GM18909 (cell line): ENCODE measurements at regions not wholly inside any gene's neighbourhood (a gene's known extent, or its start where the extent isn't known, plus 50 kb on each side); places are given as distances from the start of the nearest gene placed in this dataset.

Experiments used
- ATAC-seq: cut with Tn5 transposase; IDR thresholded peaks from one replicate; pipeline ENCODE4 v1.9.1; 2021; ENCODE audit warnings: mild to moderate bottlenecking; ENCODE audit not compliant: unreplicated experiment, poor library complexity

- ATAC-seq: no peak
Measured at GRCh38 chr4:32400870-32401269, 1680.7 kb downstream of the PCDH7 start.

DNA sequence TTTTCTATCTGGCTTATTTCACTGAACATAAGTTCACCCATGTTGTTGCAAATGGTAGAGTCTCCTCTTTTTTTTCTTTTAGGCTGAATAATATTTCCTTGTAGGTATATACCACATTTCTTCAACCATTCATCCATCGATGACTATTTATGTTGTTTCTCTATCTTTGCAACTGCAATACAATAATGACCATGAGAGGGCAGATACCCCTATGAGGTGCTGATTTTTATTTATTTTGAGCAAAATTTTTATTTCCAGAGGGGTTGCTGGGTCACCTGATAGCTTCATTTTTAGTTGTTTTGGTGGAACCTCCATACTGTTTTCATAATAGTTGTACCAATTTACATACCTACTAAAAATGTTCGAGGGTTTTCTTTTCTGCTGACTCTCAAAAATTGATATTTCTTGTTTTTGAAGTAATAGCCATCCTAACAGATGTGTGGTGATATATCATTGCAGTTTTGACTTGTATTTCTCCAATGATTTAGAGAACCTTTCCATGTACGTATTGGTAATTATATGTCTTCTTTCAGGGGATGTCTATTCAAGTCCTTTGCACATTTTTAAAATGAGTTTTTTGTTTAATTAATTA, 1697.0 kb downstream of the PCDH7 start:
- no peak for ATAC-seq

DNA sequence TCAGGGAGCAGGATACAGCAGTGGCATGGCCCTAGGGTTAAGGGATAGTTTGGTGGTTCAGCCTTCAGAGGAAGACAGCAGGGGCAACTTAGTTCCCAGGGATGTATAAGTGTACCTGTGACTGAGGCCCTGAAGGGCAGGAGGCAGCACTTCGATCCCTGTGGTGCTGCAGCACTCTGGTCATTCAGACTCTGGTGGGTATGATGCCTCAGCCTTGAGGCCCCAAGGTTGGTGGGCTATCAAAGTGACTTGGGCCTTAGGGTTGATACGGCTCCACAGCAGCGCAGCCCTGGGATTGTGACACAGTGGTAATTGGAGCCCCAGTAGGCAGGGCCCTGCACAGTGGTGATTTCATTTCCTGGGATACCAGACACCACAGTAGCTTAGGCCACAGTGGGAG, 1703.1 kb downstream of the PCDH7 start:
- ATAC-seq: no peak

GRCh38 chr4:32425243-32425642, 1705.1 kb downstream of the PCDH7 start:
- no peak for ATAC-seq

DNA sequence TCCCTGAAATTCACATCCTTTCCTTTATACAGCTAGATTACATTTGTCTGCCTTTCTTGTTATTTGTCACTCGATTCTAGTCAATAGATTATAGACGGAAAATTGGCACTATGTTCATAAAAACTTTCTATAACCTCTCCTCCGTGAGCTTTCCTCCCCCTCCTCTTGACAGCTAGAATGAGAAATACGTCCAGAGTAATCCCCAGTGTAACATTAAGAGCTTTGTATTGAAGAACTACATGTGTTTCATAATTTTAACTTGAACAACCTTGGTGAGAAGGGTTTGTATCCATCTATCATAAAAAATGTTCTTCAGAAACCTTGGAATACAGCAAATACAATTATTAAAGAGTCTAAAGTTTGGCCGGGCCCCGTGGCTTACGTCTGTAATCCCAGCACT, 1707.4 kb downstream of the PCDH7 start:
- no peak for ATAC-seq

GRCh38 chr4:32429151-32429550, 1709.0 kb downstream of the PCDH7 start:
- ATAC-seq: no peak

- ATAC-seq: no peak
Measured at GRCh38 chr4:32435308-32435707, 1715.1 kb downstream of the PCDH7 start.

GRCh38 chr4:32436816-32437215, 1716.6 kb downstream of the PCDH7 start:
- ATAC-seq: no peak

DNA sequence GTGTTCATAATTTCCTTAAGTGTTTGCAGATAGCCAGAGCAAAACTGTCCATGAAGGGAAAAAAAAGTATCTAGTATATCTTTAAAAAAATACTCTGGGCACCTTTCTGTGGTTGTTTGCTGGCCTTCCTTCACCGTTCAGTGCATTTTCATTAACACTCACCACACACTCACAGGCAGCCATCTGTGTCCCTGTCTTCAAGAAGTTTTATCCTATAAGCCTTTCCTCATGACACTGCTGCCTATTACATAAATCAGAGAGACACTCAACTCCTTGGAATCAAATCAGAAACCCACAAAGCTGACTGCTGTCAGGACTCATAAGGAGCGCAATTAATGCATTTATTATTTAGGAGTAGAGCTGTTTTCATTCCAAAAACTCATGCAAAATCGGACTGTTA, 1720.2 kb downstream of the PCDH7 start:
- ATAC-seq: no peak

- ATAC-seq: no peak
Measured at GRCh38 chr4:32454482-32454881, 1734.3 kb downstream of the PCDH7 start.

DNA sequence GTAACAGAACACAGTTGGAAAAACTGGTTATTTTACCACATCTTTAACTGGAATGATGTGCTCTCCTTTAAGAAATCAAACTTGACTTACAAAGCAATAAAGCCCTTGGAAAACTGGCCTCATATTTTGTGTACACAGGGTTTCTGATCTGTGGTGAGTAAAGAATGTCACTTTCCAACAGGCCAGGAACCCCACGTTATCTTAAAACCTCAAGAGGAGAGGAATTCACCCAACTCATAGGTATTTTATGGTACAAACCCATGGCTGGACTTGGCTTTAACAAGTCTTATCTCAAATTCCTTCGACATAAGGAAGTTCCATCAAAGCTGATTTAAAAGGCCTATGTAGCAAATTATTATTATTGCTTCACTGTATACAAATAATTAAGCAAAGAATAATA, 1735.1 kb downstream of the PCDH7 start:
- no peak for ATAC-seq

DNA sequence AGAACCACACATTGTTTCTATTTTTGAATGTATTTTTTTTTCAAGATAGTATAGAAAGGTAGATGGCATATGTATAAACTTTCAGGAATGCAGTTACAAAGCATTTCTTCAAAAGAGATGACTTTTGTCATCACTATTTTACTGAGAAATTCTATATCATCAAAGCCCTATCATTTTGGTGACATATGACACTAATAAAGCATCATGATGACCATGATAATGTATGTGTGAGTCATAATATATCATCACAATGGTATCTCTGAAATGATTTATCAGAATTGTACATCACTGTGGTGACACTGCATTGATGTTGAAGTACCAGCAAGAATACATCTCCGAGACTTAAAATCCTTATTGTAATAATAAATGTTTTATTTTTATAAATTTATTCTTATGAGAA, 1740.8 kb downstream of the PCDH7 start:
- no peak for ATAC-seq

- no peak for ATAC-seq
Measured at GRCh38 chr4:32462944-32463343, 1742.8 kb downstream of the PCDH7 start.

DNA sequence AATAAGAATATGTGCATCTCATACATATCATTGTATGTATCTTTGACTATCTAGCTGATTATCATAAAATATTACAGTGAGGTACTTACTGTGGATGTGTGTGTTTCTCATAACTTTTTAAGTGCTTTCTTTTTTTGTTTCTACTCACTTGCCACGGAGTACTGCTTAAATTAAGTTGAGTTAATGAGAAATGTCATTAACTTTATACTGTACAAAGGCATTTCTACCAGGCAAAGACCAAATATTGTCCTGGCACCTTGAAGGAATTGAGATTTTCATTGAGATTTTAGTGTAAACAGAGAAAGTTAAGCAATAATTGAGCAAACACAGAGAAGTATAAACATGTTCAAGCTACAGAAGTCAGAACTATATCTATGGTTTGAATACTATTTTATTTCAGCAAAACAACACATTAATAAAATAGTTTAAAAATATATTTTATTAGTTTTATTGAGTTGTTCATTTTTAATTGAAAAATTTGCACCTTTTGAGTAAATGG, 1750.0 kb downstream of the PCDH7 start:
- ATAC-seq: no peak

DNA sequence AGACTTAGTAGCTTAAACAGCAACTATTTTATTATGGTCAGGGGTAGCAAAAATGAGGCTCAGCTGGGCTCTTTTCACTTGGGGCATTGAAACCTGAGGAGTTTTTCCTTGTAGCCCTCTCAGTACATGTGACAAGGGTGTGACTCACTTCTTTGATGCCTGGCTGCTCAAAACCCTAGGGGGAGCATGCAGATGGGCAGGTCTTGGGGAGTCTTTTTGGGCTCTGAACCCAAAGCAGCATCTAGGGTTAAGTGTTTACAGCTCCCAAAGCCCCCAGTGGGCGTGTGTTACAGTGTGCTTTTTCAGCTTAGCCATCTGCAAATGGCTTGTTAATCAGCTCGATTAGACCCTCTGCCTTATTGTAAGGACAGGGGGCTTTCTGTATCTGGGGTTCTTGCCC, 1752.7 kb downstream of the PCDH7 start:
- ATAC-seq: no peak

DNA sequence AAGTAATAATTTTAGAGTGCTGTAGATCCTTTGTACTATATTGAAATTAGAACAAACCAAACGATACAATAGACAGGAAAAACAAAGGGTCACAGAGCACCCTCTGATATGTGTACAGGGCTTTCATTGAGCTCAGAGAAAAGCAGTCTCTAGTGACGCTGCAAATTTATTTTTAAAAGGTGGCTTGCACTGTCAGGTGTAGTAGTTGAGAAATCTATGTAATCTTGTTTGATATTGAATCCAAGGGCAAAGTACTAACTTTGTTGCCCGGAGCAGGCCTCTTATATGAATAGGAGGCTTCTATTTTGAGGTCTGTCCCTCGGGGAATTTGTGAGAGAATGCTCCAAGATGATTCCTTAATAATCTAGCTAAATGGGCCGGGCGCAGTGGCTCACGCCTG, 1755.5 kb downstream of the PCDH7 start:
- ATAC-seq: no peak

- no peak for ATAC-seq
Measured at GRCh38 chr4:32477518-32477917, 1757.3 kb downstream of the PCDH7 start.

- ATAC-seq: no peak
Measured at GRCh38 chr4:32485956-32486355, 1765.8 kb downstream of the PCDH7 start.

DNA sequence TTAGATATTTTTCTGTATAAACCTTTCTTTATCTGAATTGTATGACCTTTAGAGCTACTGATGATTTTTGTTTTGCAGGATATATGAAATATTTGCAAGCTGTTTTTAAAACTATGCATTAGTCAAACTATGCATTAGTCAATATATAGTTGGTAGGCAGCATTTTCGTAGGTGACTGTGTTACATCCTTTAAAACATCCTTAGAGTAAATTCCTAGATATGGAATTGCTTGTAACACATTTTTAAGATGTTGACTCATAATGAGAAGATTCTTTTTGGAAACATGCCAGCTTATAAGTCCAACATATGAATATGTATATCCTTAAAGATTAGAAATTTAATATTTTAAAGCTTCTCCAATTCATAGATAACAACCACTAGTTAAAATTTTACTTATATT, 1768.5 kb downstream of the PCDH7 start:
- ATAC-seq: no peak

- ATAC-seq: no peak
Measured at GRCh38 chr4:32499171-32499570, 1779.0 kb downstream of the PCDH7 start.

- no peak for ATAC-seq
Measured at GRCh38 chr4:32503241-32503640, 1783.1 kb downstream of the PCDH7 start.

DNA sequence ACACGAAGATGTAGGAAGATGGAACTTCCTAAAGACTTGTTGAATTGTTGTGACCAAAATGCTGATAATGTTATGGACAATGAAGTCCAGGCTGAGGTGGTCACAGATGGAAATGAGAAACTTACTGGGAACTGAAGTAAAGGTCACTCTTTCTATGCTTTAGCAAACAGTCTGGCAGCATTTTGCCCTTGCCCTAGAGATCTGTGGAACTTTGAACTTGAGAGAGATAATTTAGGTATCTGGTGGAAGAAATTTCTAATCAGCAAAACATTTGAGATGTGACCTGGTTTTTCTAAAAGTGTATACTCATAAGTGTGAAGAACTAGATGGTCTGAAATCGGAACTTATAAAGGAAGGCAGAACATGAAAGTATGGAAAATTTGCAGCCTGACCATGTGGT, 1785.9 kb downstream of the PCDH7 start:
- ATAC-seq: no peak

- no peak for ATAC-seq
Measured at GRCh38 chr4:32519060-32519459, 1798.9 kb downstream of the PCDH7 start.
